Adrenal gland (tissue), 5 donors: ENCODE measurements at regions not wholly inside any gene's neighbourhood (a gene's known extent, or its start where the extent isn't known, plus 50 kb on each side); places are given as distances from the start of the nearest gene placed in this dataset.

Source experiments
- POLR2A ChIP-seq, 2 donors: fragments of 450-650 bp; IDR thresholded peaks; one replicate each; pipeline ENCODE4 v1.6.1; 2017; ENCODE audit warnings: antibody characterized with exemption in 2 of 2, mild to moderate bottlenecking in 2 of 2, moderate library complexity in 1 of 2
- TF ChIP-seq, protein P1 (sequence below), 6 experiments: fragments of 450-650 bp in 4 of 6; fragments of 200-600 bp in 2 of 6; sonication (generic) in 1 of 6; IDR thresholded peaks; 1 replicate in 5 of 6; 2 replicates in 1 of 6; pipeline versions ENCODE4 v1.5.1 to v1.8.0; 2016 to 2021; ENCODE audit warnings: antibody characterized with exemption in 6 of 6, mild to moderate bottlenecking in 2 of 6, moderate library complexity in 1 of 6
- donor health status: DM: no; HTN: no; CAD: no.

- TF ChIP-seq POLR2A (IDR thresholded peaks at IDR 0.05), result no peak
- TF ChIP-seq, protein P1, sequence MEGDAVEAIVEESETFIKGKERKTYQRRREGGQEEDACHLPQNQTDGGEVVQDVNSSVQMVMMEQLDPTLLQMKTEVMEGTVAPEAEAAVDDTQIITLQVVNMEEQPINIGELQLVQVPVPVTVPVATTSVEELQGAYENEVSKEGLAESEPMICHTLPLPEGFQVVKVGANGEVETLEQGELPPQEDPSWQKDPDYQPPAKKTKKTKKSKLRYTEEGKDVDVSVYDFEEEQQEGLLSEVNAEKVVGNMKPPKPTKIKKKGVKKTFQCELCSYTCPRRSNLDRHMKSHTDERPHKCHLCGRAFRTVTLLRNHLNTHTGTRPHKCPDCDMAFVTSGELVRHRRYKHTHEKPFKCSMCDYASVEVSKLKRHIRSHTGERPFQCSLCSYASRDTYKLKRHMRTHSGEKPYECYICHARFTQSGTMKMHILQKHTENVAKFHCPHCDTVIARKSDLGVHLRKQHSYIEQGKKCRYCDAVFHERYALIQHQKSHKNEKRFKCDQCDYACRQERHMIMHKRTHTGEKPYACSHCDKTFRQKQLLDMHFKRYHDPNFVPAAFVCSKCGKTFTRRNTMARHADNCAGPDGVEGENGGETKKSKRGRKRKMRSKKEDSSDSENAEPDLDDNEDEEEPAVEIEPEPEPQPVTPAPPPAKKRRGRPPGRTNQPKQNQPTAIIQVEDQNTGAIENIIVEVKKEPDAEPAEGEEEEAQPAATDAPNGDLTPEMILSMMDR (IDR thresholded peaks at IDR 0.05), result no peak
Observed at GRCh38 chr2:105604938-105605337, 139.8 kb upstream of the NCK2 start.
